ENCODE measurements at regions not wholly inside any gene's neighbourhood (a gene's known extent, or its start where the extent isn't known, plus 50 kb on each side); places are given as distances from the start of the nearest gene placed in this dataset.
"Not testable (repeated sequence)": the region's sequence is repeated elsewhere in the genome, so short reads cannot be mapped to it uniquely, and the experiment has no call there.

DNA sequence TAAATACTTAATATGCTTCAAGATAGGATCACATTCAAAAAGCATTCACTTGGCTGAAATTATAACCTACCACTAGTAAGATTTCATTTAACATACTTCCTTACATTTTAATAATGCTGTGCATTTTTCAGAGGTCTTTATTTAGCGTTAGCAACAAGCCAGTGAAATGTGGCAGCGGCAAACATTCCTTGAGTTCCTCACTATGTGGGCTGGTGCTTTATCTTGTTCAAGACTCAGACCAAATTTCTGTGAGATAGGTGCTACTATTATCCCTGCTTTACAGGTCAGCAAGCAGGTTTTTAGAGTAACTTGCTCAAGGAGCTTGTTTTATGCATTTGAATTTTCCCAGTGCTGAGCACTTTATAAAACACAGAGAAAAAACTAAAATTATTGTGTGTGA is 132.7 kb downstream of the PLPPR4 start:
- no peaks in the 10 kb centered on the region for H3K79me2 ChIP-seq (ENCODE audit: control insufficient read depth, insufficient read depth, low read length, poor library complexity)
- H3K14ac ChIP-seq (ENCODE audit: low read length), result no peak overlapping the region
- WGBS (ENCODE audit: extremely low coverage, insufficient coverage, insufficient read length), result no CpG with 5 or more reads among the region's 2 CpGs
- no peak overlapping the region for H3K4me2 ChIP-seq (ENCODE audit: low read length)
- H3K9ac ChIP-seq (ENCODE audit: low read length), result no peak overlapping the region
- H3K79me1 ChIP-seq (ENCODE audit: low read length), result no peaks in the 10 kb centered on the region
- no peak overlapping the region for H2AK5ac ChIP-seq (ENCODE audit: low read length)
- peak; percentile 76 to 94 for DNase-seq
- H2BK5ac ChIP-seq (ENCODE audit: low read depth, low read length, poor library complexity), result no peak overlapping the region
- no peaks in the 10 kb centered on the region for H3K36me3 ChIP-seq (ENCODE audit: control insufficient read depth in 1 of 2, insufficient read depth in 2 of 2, low read length in 2 of 2)
- no peak overlapping the region for H4K12ac ChIP-seq (ENCODE audit: low read depth, low read length)
- H2BK12ac ChIP-seq (ENCODE audit: low read length), result no peak overlapping the region
- H3K4ac ChIP-seq (ENCODE audit: low read depth, low read length), result no peak overlapping the region
- no peak overlapping the region for H3K4me3 ChIP-seq (ENCODE audit: low read depth, low read length)
- H3K9me3 ChIP-seq (ENCODE audit: insufficient read depth, low read depth, low read length), result no peaks in the 10 kb centered on the region
- no peak overlapping the region for H4K8ac ChIP-seq (ENCODE audit: low read depth, low read length)
- H3K23ac ChIP-seq (ENCODE audit: low read length), result no peak overlapping the region
- no peaks in the 10 kb centered on the region for H3K4me1 ChIP-seq (ENCODE audit: control insufficient read depth in 1 of 2, insufficient read depth in 2 of 2, low read length in 2 of 2)
- no peak overlapping the region for H3K27ac ChIP-seq (ENCODE audit: low read depth, low read length)
- no peak overlapping the region for H3K18ac ChIP-seq (ENCODE audit: low read length)
- H3K27me3 ChIP-seq (ENCODE audit: insufficient read depth, low read length), result no peaks in the 10 kb centered on the region
- no peak overlapping the region for H2AFZ ChIP-seq (ENCODE audit: insufficient read depth, low read length, poor library complexity)
- H2BK120ac ChIP-seq (ENCODE audit: insufficient read depth, low read length, poor library complexity), result no peak overlapping the region
- no peak overlapping the region for H4K91ac ChIP-seq (ENCODE audit: low read depth, low read length)

GRCh38 chr1:99397863-99398262 is 133.6 kb downstream of the PLPPR4 start:
- no peak overlapping the region for H3K9ac ChIP-seq (ENCODE audit: low read length)
- no peak overlapping the region for H3K14ac ChIP-seq (ENCODE audit: low read length)
- no peak overlapping the region for H3K4me2 ChIP-seq (ENCODE audit: low read length)
- no peaks in the 10 kb centered on the region for H3K9me3 ChIP-seq (ENCODE audit: insufficient read depth, low read depth, low read length)
- H4K91ac ChIP-seq (ENCODE audit: low read depth, low read length), result no peak overlapping the region
- no peak overlapping the region for H2BK5ac ChIP-seq (ENCODE audit: low read depth, low read length, poor library complexity)
- H3K27me3 ChIP-seq (ENCODE audit: insufficient read depth, low read length), result no peaks in the 10 kb centered on the region
- no peak overlapping the region for H4K8ac ChIP-seq (ENCODE audit: low read depth, low read length)
- no peak overlapping the region for H3K4ac ChIP-seq (ENCODE audit: low read depth, low read length)
- H3K4me3 ChIP-seq (ENCODE audit: low read depth, low read length), result no peak overlapping the region
- no peak overlapping the region for H2AFZ ChIP-seq (ENCODE audit: insufficient read depth, low read length, poor library complexity)
- H2BK12ac ChIP-seq (ENCODE audit: low read length), result no peak overlapping the region
- no peak overlapping the region for H3K18ac ChIP-seq (ENCODE audit: low read length)
- H2AK5ac ChIP-seq (ENCODE audit: low read length), result no peak overlapping the region
- no peaks in the 10 kb centered on the region for H3K4me1 ChIP-seq (ENCODE audit: control insufficient read depth in 1 of 2, insufficient read depth in 2 of 2, low read length in 2 of 2)
- no peak overlapping the region for H2BK120ac ChIP-seq (ENCODE audit: insufficient read depth, low read length, poor library complexity)
- H4K12ac ChIP-seq (ENCODE audit: low read depth, low read length), result no peak overlapping the region
- no peaks in the 10 kb centered on the region for H3K36me3 ChIP-seq (ENCODE audit: control insufficient read depth in 1 of 2, insufficient read depth in 2 of 2, low read length in 2 of 2)
- DNase-seq, result no peak
- H3K23ac ChIP-seq (ENCODE audit: low read length), result no peak overlapping the region
- no peaks in the 10 kb centered on the region for H3K79me2 ChIP-seq (ENCODE audit: control insufficient read depth, insufficient read depth, low read length, poor library complexity)
- no peak overlapping the region for H3K27ac ChIP-seq (ENCODE audit: low read depth, low read length)
- no peaks in the 10 kb centered on the region for H3K79me1 ChIP-seq (ENCODE audit: low read length)

GRCh38 chr1:99401556-99401955 is 137.3 kb downstream of the PLPPR4 start:
- H4K8ac ChIP-seq (ENCODE audit: low read depth, low read length); H3K9me3 ChIP-seq (ENCODE audit: insufficient read depth, low read depth, low read length); H3K9ac ChIP-seq (ENCODE audit: low read length); H3K23ac ChIP-seq (ENCODE audit: low read length); H3K4ac ChIP-seq (ENCODE audit: low read depth, low read length); H3K14ac ChIP-seq (ENCODE audit: low read length); H3K4me3 ChIP-seq (ENCODE audit: low read depth, low read length); H3K79me2 ChIP-seq (ENCODE audit: control insufficient read depth, insufficient read depth, low read length, poor library complexity); H3K4me1 ChIP-seq (ENCODE audit: control insufficient read depth in 1 of 2, insufficient read depth in 2 of 2, low read length in 2 of 2); H3K27ac ChIP-seq (ENCODE audit: low read depth, low read length); H4K91ac ChIP-seq (ENCODE audit: low read depth, low read length); H3K27me3 ChIP-seq (ENCODE audit: insufficient read depth, low read length); H2BK5ac ChIP-seq (ENCODE audit: low read depth, low read length, poor library complexity); H3K4me2 ChIP-seq (ENCODE audit: low read length); H4K12ac ChIP-seq (ENCODE audit: low read depth, low read length); H3K18ac ChIP-seq (ENCODE audit: low read length); H3K79me1 ChIP-seq (ENCODE audit: low read length); DNase-seq; H2AFZ ChIP-seq (ENCODE audit: insufficient read depth, low read length, poor library complexity); H2AK5ac ChIP-seq (ENCODE audit: low read length); H3K36me3 ChIP-seq (ENCODE audit: control insufficient read depth in 1 of 2, insufficient read depth in 2 of 2, low read length in 2 of 2); H2BK12ac ChIP-seq (ENCODE audit: low read length); H2BK120ac ChIP-seq (ENCODE audit: insufficient read depth, low read length, poor library complexity): not testable (repeated sequence)

DNA sequence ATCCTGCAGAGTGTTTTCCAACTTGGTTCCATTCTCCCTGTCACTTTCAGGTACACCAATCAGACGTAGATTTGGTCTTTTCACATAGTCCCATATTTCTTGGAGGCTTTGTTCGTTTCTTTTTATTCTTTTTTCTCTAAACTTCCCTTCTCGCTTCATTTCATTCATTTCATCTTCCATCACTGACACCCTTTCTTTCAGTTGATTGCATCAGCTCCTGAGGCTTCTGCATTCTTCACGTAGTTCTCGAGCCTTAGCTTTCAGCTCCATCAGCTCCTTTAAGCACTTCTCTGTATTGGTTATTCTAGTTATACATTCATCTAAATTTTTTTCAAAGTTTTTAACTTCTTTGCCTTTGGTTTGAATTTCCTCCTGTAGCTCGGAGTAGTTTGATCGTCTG is 140.1 kb downstream of the PLPPR4 start:
- H2BK120ac ChIP-seq (ENCODE audit: insufficient read depth, low read length, poor library complexity); H3K4me2 ChIP-seq (ENCODE audit: low read length); H3K9me3 ChIP-seq (ENCODE audit: insufficient read depth, low read depth, low read length); H2AK5ac ChIP-seq (ENCODE audit: low read length); H4K8ac ChIP-seq (ENCODE audit: low read depth, low read length); H2BK12ac ChIP-seq (ENCODE audit: low read length); H3K79me2 ChIP-seq (ENCODE audit: control insufficient read depth, insufficient read depth, low read length, poor library complexity); H3K14ac ChIP-seq (ENCODE audit: low read length); H3K27me3 ChIP-seq (ENCODE audit: insufficient read depth, low read length); H4K91ac ChIP-seq (ENCODE audit: low read depth, low read length); H4K12ac ChIP-seq (ENCODE audit: low read depth, low read length); H3K36me3 ChIP-seq (ENCODE audit: control insufficient read depth in 1 of 2, insufficient read depth in 2 of 2, low read length in 2 of 2); H3K4me1 ChIP-seq (ENCODE audit: control insufficient read depth in 1 of 2, insufficient read depth in 2 of 2, low read length in 2 of 2); H2AFZ ChIP-seq (ENCODE audit: insufficient read depth, low read length, poor library complexity); H3K4me3 ChIP-seq (ENCODE audit: low read depth, low read length); H3K79me1 ChIP-seq (ENCODE audit: low read length); H3K18ac ChIP-seq (ENCODE audit: low read length); H3K27ac ChIP-seq (ENCODE audit: low read depth, low read length); H3K23ac ChIP-seq (ENCODE audit: low read length); DNase-seq; H2BK5ac ChIP-seq (ENCODE audit: low read depth, low read length, poor library complexity); H3K4ac ChIP-seq (ENCODE audit: low read depth, low read length); H3K9ac ChIP-seq (ENCODE audit: low read length): not testable (repeated sequence)
- WGBS (ENCODE audit: extremely low coverage, insufficient coverage, insufficient read length), result no CpG with 5 or more reads among the region's 7 CpGs

DNA sequence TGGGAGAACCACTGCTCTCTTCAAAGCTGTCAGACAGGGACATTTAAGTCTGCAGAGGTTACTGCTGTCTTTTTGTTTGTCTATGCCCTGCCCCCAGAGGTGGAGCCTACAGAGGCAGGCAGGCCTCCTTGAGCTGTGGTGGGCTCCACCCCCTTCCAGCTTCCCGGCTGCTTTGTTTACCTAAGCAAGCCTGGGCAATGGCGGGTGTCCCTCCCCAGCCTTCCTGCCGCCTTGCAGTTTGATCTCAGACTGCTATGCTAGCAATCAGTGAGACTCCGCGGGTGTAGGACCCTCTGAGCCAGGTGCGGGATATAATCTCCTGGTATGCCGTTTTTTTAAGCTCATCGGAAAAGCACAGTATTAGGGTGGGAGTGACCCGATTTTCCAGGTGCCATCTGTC is 141.0 kb downstream of the PLPPR4 start:
- not testable (repeated sequence) for H3K4me2 ChIP-seq (ENCODE audit: low read length); H4K91ac ChIP-seq (ENCODE audit: low read depth, low read length); H3K79me1 ChIP-seq (ENCODE audit: low read length); H3K9me3 ChIP-seq (ENCODE audit: insufficient read depth, low read depth, low read length); H3K18ac ChIP-seq (ENCODE audit: low read length); H3K4me1 ChIP-seq (ENCODE audit: control insufficient read depth in 1 of 2, insufficient read depth in 2 of 2, low read length in 2 of 2); H2BK12ac ChIP-seq (ENCODE audit: low read length); DNase-seq; H4K12ac ChIP-seq (ENCODE audit: low read depth, low read length); H3K4ac ChIP-seq (ENCODE audit: low read depth, low read length); H2AK5ac ChIP-seq (ENCODE audit: low read length); H3K14ac ChIP-seq (ENCODE audit: low read length); H4K8ac ChIP-seq (ENCODE audit: low read depth, low read length); H2AFZ ChIP-seq (ENCODE audit: insufficient read depth, low read length, poor library complexity); H3K9ac ChIP-seq (ENCODE audit: low read length); H2BK120ac ChIP-seq (ENCODE audit: insufficient read depth, low read length, poor library complexity); H3K23ac ChIP-seq (ENCODE audit: low read length); H3K27me3 ChIP-seq (ENCODE audit: insufficient read depth, low read length); H3K36me3 ChIP-seq (ENCODE audit: control insufficient read depth in 1 of 2, insufficient read depth in 2 of 2, low read length in 2 of 2); H3K4me3 ChIP-seq (ENCODE audit: low read depth, low read length); H3K27ac ChIP-seq (ENCODE audit: low read depth, low read length); H3K79me2 ChIP-seq (ENCODE audit: control insufficient read depth, insufficient read depth, low read length, poor library complexity); H2BK5ac ChIP-seq (ENCODE audit: low read depth, low read length, poor library complexity)
- WGBS (ENCODE audit: extremely low coverage, insufficient coverage, insufficient read length), result no CpG with 5 or more reads among the region's 9 CpGs
